GM21526 (cell line): ENCODE measurements at regions not wholly inside any gene's neighbourhood (a gene's known extent, or its start where the extent isn't known, plus 50 kb on each side); places are given as distances from the start of the nearest gene placed in this dataset.
"Not testable (repeated sequence)": the region's sequence is repeated elsewhere in the genome, so short reads cannot be mapped to it uniquely, and the experiment has no call there.

ENCODE experiments used
- ATAC-seq: cut with Tn5 transposase; IDR thresholded peaks from one replicate; pipeline ENCODE4 v1.9.1; 2021; ENCODE audit warnings: moderate library complexity; ENCODE audit not compliant: unreplicated experiment, low FRiP score

DNA sequence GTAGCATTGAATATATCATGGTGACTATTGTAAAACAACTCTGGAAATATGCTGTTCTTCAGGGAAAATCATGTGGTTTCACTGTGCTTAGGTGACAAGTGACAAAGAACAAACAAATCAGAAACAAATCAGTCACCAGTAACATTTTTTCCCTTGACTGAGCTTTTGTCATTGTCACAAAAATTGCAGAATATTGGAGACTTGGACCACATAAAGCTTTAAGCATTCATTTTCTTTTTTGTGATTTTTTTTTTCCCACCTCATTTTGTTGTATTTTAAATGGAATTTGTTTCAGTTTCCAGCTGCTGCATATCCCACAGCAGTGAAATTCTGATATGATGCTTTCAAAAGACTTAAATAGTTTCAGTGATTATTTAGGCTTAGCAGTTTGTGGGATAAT is 1088.4 kb downstream of the OTOL1 start:
- no peak for ATAC-seq

DNA sequence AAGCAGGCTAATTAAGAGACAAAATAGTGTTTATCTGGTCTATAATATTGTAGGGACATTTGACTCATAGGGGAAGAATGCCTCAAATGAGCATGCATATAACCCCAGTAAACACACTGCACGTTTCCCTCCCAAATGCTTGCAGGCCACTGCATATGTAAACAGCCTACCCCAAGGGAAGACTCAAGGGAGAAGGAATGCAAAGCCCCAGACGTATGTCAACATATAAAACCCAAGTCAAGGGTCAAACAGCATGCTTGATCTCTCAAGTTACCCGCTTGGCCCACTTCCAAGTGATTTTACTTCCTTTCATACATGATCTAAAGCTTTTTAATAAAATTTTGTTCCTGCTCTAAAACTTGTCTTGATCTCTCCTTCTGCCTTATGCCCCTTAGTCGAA is 1090.0 kb downstream of the OTOL1 start:
- no peak for ATAC-seq

DNA sequence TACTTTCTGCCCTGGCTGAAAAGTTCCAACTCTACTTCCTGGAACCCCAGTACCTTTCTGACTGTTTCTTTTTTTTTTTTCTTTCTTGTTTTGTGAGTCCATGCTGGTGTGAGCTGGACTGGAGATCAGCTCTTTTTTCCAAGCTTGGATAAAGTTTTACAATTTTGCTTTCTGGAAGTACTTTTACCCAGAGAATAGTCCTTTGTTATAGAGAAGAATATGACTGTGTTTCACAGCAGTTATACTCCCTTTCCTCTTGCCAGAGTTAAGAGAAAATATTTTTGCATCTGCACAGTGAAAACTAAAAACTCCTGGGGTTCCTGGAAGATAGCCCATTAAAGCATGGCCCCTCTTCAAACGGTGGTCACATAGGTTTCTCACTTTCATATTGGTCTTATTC is 1100.6 kb downstream of the OTOL1 start:
- no peak for ATAC-seq

DNA sequence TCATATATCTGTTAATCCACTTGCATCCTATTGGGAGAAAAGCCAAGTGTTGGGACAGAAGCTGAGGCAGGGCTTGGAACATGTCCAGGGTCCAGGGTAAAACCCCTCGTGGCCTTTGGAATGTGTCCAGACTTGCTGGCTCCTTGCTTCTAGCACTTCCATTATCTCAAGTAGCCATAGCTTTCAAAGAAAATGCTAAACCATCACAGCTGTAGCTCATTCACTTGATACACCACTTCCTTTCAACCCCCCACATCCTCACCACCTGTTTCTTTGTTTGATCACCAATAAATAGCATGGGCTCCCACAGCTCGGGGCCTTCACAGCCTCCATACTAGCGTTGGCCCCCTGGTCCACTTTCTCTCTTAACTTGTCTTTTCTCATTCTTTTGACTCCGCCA is 1101.9 kb downstream of the OTOL1 start:
- not testable (repeated sequence) for ATAC-seq

DNA sequence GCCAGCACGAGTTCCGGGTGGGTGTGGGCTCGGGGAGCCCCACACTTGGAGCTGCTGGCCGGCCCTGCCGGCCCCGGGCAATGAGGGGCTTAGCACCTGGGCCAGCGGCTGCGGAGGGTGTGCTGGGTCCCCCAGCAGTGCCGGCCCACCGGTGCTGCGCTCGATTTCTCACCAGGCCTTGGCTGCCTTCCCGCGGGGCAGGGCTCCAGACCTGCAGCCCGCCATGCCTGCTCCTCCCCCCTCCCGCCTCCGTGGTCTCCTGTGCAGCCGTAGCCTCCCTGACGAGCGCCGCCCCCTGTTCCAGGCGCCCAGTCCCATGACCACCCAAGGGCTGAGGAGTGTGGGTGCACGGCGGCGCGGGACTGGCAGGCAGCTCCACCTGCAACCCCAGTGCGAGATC is 1103.1 kb downstream of the OTOL1 start:
- ATAC-seq = not testable (repeated sequence)

DNA sequence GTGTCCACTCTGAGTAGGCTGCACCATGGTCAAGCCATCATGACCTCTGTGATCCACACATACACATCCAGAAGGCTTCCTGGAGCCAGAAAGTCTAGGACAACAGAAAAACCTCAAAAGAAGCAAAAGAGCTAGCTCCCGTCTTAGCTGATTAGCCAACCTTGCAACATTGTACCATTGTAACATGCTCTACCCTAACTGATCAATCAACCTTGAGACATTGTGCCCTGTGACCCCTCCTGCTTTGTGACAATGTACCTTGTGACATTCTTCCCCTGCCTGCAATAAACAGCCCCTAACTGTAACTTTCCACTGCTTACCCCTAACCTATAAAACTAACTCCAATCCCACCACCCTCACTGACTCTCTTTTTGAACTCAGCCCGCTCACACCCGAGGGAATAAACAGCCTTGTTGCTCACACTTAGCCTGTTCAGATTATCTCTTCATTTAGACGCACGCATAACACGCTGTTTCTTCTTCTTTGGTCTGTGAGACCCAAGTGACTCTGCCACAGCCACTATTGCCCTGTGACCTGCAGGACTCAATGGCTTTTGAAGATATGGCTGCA is 1104.6 kb downstream of the OTOL1 start:
- no peak for ATAC-seq

DNA sequence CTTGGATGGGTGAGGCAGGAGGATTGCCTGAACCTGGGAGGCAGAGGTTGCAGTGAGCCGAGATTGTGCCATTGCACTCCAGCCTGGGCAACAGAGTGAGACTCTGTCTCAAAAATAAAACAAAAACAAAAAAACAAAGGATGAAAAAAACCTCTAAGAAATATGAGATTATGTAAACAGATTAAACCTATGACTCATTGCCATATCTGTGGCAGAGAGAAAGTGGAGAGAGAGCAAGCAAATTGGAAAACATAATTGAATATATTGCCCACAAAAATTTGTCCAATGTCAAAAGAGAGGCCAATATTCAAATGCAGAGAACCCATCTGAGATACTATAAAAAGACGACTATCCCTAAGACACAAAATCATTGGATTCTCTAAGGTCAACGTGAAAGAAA is 1106.0 kb downstream of the OTOL1 start:
- ATAC-seq = no peak

DNA sequence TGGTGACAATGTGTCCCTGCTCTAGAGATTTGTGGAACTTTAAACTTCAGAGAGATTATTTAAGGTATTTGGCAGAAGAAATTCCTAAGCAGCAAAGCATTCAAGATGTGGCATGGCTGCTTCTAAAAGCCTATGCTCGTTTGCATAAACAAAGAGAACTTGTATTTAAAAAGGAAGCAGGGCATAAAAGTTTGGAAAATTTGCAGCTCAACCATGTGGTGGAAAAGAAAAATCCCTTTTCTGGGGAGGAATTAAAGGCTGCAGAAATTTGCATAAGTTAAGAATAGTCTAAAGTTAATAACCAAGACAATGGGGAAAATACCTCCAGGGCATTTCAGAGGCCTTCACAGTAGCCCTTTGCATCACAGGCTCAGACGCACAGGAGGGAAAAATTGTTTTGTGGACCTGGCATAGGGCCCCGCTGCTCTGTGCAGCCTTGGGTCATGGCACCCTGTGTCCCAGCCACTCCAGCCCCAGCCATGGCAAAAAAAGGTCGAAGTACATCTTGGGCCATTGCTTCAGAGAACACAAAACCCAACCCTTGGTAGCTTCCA is 1109.1 kb downstream of the OTOL1 start:
- ATAC-seq = no peak

DNA sequence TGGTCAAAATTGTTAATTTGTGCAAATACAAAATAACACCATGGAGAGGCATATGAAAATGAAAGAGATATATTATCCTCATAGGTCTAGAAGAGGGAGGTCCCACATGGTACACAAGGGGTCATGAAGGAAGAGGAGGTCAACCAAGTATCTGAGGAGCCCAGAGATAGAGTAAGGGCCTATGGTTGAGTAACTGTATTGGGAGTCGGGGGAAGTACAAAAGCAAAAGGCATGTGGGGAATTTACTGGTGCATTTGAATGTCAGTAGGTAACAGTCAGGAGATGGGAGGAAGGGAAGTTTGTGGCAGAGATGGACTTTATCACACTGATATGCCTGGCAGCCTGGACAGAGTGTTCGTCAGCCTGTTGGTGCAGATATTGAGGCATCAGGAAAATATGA is 1113.7 kb downstream of the OTOL1 start:
- ATAC-seq = no peak

DNA sequence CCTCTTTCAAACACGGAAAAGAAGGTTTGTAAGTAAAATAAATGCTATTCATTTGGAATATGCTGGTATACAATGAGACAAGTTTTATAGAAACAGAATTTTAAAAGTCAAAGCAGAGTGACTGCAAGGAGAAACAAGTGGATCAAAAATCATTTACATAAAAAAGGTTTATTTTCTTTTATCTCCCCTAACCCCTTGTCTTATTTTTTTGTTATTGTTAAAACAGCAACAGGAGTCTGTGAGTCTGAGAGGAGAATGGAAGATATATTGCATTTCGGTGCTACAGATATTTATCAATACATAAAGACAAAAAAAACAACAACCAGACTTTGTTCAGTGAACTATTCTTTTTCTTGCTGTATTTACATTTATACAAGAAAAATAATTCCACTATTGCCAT is 1116.4 kb downstream of the OTOL1 start:
- no peak for ATAC-seq

DNA sequence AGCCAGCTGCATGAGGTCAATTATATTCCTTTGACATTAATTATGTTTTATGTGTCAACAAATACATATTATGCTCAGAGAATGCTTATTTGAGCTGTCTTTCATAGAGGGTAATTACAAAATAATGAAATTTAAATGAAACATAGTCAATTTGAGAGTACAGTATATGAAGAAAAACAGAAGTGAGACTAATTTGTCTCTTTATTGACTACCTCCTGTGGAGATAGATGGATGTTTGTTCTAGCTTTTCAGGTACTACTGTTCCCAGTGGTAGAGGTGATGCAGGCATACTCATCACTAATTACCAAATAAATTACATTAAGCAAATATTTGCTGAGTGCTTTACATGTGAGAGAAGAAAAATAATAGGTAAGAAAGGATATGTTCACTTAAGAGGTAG is 1129.6 kb downstream of the OTOL1 start:
- no peak for ATAC-seq

DNA sequence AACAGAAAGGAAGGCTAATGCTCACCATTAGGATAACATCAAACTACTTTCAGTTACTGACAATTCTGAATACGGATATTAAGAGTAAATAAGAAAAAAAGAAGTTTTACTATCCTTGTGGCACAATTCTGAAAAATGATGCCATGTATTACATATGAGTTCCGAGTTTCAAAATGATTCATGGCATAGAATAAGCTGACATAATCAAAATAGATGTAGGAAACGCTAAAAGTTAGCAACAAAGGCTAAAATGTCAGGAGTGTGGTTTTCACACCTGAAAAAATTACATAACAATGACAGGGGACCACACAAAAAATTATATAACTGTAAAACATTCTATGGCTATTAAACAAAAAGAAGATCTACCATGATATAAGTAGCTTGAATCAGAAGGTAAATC is 1131.9 kb downstream of the OTOL1 start:
- no peak for ATAC-seq

DNA sequence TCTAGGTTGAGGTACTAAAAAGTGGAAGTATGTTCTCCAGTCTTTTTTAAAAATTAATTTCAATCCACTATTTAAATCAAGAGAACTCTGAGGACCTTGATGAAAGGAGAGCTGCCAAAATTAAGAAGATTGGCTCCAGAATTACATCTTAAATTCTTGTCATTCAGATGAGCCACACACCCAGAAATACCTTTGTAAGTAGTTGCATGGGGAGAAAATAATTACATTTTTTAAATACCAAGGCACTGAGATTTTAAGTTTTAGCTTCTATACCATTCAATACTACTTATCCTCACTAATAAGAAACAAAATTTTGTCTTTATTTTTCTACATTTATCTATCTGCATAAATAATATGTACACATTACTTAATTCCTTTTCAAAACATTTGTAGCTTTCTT is 1132.8 kb downstream of the OTOL1 start:
- no peak for ATAC-seq

DNA sequence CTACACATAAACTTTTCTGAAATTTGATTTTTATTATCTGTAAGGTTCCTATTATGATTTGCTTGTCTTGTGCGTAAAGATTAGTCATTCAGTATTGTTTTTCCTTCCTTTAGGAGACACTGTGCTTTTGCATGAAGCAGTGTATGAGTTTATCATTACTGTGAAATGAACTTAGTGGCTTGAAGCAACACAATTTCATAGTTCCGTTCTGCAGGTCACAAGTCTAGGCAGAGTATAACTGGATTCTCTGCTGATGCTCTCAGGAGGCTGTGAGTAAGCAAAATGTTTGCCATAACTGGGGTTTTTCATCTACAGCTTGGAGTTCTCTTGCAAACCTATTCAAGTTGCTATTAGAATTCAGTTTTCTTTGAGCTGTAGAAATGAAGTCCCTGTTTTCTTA is 1136.1 kb downstream of the OTOL1 start:
- ATAC-seq = no peak

DNA sequence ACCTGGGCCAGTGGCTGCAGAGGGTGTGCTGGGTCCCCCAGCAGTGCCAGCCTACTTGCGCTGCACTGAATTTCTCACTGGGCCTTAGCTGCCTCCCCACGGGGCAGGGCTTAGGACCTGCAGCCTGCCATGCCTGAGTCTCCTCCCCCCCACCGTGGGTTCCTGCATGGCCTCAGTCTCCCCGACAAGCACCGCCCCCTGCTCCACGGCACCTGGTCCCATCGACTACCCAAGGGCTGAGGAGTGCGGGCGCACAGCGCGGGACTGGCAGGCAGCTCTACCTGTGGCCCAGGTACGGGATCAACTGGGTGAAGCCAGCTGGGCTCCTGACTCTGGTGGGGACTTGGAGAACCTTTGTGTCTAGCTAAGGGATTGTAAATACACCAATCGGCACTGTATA is 1143.6 kb downstream of the OTOL1 start:
- not testable (repeated sequence) for ATAC-seq

DNA sequence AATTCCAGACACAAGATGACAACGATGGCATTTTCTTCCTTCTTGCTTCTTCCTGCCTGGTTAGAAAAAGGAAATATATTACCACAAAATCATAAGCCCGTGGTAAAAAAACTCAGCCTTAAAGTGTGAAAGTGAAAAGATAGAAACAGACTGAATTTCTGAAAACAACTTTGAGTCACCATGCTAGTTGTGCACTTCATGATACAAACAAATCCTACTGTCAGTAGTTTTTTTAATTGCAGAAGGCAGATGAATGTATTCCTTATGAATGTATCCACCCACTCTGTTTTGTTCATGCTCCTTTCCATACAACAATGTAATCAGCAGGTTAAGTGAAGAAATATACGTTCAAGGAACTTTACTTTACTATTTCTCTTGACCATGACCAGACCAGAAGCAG is 1144.7 kb downstream of the OTOL1 start:
- no peak for ATAC-seq

DNA sequence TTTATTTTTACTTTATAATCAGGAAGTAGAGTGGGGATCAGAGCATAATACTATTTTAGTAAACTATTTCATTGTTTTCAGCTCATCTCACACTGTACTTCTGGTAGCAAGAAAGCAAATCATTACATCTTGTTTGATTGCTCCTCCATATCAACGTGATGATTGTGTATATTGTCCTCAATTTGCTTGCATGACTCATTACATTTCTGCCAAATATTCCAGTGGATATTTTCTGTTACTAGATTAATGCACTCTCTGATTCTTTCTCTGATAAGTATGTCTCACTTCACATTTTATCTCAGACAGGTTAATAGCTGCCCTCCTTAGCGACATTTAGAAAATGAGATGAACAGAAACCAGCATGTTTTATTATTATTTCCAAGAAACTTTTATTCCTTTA is 1145.3 kb downstream of the OTOL1 start:
- ATAC-seq = no peak

DNA sequence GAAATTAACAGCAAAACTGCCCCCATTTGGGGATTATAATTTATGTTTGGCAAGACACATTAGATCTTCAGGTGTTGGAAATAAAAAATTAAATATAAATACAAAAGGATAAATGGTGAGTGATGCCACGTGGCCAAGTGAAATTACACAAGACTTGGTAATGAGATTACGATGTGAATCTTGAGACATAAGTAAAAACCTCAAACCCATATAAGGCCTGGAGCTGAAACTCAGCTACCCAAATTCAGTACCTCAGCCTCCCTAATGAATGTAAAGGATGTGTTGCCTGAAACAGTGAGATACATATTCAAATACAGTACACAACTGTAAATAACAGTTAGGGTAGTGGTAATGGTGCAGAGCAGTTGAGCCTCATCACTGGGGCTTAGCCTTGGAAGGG is 1146.6 kb downstream of the OTOL1 start:
- no peak for ATAC-seq

DNA sequence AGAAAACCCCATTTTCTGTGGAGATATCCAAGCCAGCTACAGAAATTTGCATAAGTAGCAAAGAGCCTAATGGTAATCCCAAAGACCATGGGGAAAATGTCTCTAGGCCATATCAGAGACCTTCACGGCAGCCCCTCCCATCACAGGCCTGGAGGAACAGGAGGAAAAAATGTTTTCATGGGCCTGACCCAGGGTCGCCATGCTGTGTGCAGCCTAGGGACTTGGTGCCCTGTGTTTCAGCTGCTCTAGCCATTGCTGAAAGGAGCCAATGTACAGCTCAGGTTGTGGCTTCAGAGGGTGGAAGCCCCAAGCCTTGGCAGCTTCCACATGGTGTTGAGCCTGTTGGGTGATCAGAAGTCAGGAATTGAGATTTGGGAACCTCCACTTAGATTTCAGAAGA is 1150.7 kb downstream of the OTOL1 start:
- no peak for ATAC-seq

DNA sequence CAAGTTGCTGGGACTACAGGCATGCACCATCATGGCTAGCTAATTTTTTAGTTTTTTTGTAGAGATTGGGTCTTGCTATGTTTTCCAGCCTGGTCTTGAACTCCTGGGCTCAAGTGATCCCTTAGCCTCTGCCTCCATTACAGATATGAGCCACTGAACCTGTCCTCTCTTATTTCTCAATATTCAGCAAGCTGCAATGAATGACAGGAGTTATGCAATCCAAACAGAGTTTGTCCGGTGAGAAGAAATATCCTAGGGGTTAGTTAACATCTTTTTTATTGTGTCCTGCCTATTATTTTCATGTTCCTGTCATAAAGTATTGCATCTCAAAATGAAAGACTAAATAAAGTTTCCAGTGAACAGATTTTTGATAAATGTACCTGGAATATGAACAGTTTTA is 1161.4 kb downstream of the OTOL1 start:
- ATAC-seq = no peak

DNA sequence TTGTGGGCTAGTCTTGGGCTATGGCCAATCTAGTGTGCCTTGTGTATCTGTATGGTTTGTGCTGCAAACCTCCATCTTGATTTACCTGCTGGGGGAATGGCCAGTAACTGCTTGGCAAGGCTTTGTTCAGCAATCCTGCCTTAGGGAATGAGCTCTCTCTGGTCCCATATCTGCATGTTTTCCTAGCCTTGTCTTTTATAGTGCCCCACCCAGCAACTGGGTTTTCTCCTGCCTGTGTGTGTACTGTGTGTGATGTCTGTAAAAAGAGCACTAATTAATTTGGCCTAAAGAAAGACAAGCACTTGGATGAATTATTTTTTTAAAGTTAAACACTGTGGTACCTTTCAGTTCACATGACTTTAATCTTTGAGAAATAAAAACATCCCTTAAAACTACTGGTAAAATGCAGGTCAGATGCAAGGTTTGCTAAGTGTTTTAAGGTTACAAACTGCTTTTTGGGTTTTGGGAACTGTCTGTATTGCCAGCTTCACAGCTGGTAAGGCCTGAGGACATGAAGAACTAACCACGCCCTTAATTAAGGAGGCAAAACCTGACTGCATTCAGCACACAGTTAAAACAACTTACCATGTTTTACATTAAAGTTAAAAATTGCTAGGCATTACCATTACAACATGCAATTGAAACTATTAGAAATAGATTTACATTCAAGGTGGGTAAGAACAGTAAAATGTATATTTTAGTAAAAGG is 1169.2 kb downstream of the OTOL1 start:
- ATAC-seq = no peak

DNA sequence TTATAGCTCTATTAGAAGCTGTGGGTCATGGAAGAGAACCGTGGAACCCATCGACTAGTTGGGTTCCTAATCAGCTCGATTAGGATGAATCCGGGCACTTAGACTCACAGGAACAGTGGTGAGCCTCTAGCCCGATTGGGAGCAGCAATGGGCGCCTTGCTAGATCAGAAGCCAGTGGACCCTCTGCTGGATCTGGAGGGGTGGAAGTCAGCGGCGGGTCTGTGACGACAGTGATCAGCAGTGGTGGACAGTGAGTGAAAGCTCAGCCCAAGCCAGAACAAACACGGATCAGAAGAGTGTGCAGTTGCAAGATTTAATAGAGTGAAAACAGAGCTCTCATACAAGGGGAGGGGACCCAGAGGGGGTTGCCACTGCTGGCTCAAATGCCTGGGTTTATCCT is 1170.2 kb downstream of the OTOL1 start:
- no peak for ATAC-seq
